WI38 (cell line): ENCODE measurements at regions not wholly inside any gene's neighbourhood (a gene's known extent, or its start where the extent isn't known, plus 50 kb on each side); places are given as distances from the start of the nearest gene placed in this dataset.

Experiments
- H3K4me3 ChIP-seq: 2 replicates; pipeline ENCODE4 v1.5.1; 2011; ENCODE audit warnings: low read depth, mild to moderate bottlenecking, control low read depth, low read length
- TF ChIP-seq, protein P1 (sequence below): IDR thresholded peaks from 2 replicates; pipeline ENCODE4 v1.5.1; 2012; ENCODE audit warnings: low read depth, mild to moderate bottlenecking, control low read depth, low read length

- TF ChIP-seq, protein P1, sequence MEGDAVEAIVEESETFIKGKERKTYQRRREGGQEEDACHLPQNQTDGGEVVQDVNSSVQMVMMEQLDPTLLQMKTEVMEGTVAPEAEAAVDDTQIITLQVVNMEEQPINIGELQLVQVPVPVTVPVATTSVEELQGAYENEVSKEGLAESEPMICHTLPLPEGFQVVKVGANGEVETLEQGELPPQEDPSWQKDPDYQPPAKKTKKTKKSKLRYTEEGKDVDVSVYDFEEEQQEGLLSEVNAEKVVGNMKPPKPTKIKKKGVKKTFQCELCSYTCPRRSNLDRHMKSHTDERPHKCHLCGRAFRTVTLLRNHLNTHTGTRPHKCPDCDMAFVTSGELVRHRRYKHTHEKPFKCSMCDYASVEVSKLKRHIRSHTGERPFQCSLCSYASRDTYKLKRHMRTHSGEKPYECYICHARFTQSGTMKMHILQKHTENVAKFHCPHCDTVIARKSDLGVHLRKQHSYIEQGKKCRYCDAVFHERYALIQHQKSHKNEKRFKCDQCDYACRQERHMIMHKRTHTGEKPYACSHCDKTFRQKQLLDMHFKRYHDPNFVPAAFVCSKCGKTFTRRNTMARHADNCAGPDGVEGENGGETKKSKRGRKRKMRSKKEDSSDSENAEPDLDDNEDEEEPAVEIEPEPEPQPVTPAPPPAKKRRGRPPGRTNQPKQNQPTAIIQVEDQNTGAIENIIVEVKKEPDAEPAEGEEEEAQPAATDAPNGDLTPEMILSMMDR: no peak
- H3K4me3 ChIP-seq: no peak overlapping the region
Observed at GRCh38 chr11:101188173-101188572, 58.6 kb upstream of the PGR start.

- H3K4me3 ChIP-seq: no peak overlapping the region
- TF ChIP-seq, protein P1: no peak
Observed at GRCh38 chr11:101187748-101188147, 58.1 kb upstream of the PGR start.

DNA sequence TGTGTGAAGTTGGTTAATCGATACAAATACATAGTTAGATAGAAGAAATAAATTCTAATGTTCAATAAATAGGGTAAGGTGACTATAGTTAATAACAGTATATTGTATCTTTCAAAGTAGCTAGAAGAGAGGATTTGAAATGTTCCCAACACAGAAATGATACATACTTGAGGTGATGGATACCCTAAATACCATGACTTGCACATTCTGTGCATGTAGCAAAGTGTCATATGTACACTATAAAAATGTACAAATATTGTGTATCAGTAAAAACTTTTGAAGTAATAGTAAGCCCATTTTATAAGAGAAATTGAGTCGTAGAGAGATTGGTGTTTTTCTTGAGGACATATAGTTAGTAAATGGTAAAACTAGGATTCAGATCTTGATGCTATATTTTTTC is 56.4 kb upstream of the PGR start:
- TF ChIP-seq, protein P1: no peak
- no peak overlapping the region for H3K4me3 ChIP-seq

- TF ChIP-seq, protein P1: no peak
- H3K4me3 ChIP-seq: no peak overlapping the region
Observed at GRCh38 chr11:101182467-101182866, 52.9 kb upstream of the PGR start.

DNA sequence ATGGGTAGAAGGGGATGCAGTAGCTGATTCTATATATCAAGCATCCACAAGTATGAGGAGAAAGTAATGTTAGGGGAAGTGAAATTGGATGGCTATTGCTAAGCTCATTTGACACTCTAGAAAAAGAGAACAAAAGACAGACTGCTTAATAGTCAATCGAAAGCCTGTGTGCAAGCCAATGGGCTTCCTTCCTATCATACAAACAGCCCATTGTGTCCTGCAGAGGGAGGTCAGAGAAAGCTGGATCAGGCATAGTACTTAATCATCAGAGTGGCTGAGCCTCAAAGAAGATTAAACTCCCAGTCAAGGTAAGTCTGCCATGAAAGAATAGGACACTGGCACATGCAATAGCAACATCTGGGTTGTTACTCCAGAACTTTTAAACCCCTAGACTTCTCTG is 50.9 kb upstream of the PGR start:
- no peak overlapping the region for H3K4me3 ChIP-seq
- TF ChIP-seq, protein P1: no peak
